Stimulated activated CD8-positive, alpha-beta memory T cell treated with anti-CD3 and anti-CD28 coated beads, Interleukin-12 subunit alpha, Interleukin-12 subunit beta, amount 100 ng/mL, for 1 hour (primary cell): ENCODE measurements at regions not wholly inside any gene's neighbourhood (a gene's known extent, or its start where the extent isn't known, plus 50 kb on each side); places are given as distances from the start of the nearest gene placed in this dataset.
"Not testable (repeated sequence)": the region's sequence is repeated elsewhere in the genome, so short reads cannot be mapped to it uniquely, and the experiment has no call there.

ENCODE experiments used
- DNase-seq: peaks from one replicate; pipeline ENCODE4 v3.0.0-alpha.2; 2020; ENCODE audit warnings: low read depth

DNA sequence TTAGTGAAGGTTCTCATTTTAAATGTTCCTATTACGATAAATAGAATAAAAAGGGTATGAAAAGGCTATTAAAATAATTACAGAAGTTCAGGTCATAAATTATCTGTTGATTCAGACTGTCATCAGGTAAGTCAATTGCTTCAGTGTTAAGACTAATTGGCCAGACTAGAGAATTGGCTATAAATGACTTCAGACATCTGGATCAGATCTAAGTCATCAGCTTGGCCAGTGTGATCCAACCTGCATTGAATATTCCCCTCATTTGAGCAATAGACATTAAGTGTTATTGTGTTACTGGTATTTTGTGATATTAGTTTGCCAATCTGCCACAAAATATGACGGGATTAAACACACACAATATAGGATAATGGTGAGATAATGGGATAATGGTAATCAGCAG is 377.6 kb upstream of the CITED2 start:
- DNase-seq = no peak

DNA sequence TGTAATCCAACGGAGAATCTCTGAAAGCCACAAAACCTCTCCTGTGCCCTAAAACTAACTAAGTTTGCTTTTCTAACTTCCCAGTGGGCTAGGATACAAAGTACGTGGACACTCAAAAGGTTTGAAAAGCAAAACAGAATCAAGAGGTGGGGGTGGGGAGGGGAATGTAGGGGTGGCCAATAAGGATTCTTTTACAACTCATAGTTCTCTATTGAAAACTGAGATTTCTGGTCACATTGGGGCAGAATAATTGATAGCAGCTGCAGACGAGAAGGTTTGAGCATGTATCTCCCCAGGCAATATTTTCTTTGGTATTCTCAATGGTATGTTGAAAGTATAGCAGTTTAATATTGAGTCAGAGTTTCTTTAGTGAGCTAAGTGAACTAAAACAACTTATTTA is 376.7 kb upstream of the CITED2 start:
- DNase-seq = no peak

DNA sequence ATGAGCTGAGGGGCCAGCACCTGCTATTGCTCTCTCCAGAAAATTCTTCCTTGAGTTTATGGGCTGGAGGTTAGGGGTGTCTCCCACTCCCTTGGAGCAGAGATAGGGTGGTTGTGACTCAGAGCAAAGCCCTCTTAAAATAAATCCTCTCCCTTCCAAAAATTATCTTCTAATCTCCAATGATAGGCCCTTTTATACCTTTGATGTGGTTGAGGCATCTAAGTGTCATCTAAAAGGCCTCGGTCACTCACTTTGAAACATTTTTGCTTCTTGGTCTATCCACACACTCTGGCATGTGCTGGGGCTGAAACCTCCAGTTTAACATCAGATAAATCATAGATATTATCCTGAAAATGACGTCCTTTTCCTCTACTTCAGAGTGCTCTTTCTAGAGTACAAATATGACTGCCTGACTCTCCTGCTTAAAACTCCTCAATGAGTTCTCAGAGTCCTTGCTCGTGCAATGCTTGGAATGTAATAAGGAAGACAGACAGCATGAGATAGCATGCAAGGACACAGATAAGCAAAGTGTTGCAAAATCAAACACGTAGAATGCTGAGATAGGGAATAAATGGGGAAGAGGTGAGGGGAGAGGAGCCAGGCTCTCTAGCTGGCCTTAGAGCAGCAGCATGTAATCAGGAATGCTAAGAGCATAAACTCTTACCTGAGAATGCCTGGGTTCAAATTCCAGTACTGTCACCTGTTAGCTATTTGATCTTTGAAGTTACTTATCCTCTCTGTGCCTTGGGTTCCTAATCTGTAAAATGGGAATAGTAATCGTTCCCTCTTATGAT is 374.1 kb upstream of the CITED2 start:
- DNase-seq = no peak

DNA sequence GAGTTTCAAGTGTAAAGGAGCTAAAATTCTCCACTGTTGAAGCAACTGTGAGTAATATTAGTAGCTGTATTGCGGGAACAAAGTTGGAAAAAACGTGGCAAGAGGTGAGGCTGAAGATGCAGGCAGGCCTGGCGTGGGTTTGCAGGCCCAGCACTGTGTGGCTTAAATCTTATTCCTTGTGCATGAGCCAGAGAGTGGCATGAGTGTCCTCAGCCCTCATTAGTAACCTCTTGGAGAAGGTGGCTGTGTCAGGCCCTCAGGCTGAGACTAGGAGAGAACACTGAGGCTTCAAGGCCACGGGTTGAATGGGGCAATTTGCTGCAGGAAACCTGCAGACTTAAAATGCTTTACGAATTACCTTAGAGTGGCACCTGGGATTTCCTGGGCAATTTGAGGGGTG is 372.7 kb upstream of the CITED2 start:
- no peak for DNase-seq

DNA sequence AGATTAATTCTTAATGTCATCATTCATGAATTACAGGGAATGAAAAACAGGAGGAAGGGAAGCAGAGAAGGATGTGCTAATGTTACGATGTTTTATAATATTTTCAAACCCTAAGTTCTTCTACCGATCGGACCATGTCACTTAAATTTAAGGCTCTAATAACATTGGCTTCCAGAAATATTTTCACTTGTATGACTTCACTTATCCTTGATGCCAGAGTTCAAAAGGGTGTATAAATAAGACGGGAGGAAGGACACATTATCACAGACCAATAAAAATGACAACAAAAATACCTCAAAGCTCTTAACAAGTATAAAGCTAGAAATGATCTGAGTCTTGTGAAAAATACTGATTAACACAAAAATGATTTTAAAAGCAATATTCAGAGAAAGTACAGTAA is 370.4 kb upstream of the CITED2 start:
- no peak for DNase-seq

DNA sequence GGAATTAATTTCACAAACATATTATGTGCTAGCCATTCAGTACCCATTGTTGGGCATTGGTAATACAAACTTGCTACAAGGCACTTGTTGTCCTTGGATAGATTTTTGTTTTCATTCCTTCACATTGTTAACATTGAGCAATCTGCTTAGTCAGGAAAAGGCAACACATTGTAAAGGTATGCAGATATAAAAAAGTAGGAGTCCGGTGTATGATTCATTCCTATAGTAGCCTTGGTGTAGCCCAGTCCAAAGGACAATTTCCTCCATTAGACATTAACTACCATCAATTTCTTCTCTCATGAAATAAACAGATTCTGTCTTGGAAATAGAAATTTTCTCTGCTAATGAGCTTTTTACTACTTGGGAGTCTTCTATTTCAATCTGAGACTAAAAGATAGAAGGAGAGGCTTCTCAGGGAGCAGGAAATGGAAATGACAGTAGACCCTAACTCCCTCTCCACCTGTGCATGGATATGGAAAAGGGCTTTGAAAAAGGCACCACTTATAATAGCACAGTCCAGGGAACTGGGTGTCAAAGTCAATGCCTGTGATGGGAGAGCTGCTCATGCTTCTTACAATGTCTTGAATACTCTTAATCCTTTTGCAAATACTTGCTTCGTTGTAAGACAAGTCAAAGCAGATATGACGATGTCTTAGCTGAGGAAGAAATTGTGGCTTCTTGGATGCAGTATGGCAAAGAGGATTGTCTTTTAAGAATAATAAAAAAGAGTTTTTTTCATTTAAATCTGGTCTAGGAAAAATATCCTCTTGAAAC is 369.4 kb upstream of the CITED2 start:
- no peak for DNase-seq

DNA sequence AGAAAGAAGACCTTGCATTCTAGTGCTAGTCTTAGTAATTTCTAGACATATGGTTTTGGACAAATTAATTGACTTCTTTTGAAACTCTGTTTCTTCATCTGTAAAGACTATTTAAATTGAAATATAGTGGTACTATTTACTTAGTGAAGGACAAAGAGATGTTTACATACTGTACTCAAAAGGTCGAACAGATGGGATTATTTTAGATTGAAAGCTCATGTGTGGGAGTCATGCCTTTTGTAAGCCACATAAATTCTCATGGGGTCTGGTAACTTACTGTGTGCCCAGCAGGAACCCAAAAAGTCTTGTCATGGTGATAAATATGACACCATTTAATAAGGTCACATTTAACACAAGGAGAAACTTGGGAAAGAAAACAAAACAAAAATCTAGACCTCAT is 368.2 kb upstream of the CITED2 start:
- DNase-seq = no peak

DNA sequence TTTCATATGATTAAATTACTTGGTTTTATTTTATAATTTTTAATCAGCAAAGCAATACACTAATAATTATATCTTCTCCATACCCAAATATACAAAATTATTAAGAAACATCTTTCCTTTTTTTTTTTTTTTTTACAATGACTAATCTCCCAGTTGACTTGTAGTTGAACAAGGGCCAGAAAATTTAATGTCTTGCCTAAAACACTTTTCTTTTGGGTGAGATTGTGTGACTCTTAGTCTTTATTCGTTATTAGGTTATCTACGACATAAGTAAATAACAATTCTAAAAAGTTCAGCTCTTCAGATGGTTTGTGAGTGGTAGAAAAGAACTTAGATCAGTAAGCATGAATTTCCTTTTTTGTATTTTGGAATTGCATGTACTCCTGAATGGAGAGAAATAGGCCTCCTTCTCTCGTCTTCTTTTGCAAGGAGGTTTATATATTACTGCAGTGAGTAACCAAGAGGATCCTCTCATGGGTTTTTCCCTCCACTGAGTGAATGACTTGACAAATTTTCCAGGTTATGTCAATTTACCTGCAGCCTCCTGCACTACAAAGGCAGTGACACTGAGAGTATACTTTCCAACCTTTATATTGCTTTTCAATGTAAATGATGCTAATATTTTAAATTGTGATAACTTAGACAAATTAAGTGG is 364.5 kb upstream of the CITED2 start:
- no peak for DNase-seq

DNA sequence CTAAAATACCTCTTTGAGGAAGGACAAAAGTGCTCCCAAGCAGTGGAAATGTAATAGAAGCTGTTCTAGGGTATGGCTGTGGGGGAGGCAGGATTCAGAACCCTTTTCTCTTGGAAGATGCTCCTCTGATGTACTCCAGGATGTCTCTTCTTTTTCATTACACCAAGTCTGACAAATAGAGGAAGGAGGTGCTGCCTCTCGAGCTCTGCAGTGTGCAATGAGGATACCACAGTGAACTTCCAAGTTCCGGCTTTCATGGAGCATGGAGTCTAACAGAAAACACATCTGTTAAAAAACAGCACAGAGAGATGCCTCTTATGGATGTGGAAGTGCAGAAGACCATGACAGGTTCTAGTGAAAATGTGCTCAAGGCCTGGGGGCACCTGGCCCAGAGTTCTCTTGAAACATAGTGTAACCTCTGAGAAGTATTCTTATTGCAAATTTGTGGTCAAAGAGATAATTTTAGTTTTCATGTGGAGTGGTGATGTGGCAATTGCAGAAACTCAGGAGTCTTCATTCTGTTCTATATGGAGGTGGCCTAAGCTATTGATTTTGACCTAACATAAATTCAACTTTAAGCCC is 362.0 kb upstream of the CITED2 start:
- no peak for DNase-seq

DNA sequence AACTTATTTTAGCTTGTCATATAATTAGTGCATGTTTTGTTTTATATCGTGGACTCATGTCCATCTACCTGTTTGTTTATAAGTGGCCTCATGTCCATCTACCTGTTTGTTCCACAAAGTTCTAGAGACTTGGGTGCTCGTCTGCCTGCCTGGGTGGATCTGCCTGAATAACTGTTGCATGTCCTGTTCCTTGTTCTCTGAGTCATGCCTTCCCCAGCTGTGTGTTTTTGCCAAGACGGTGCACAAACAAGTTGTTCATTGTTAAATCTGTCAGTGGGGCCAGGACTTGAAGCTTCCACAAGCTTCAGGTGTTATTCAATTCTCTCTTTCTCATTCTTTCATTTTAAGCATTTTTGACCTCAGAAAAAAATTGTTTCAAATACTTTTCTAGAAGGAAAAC is 358.0 kb upstream of the CITED2 start:
- no peak for DNase-seq

DNA sequence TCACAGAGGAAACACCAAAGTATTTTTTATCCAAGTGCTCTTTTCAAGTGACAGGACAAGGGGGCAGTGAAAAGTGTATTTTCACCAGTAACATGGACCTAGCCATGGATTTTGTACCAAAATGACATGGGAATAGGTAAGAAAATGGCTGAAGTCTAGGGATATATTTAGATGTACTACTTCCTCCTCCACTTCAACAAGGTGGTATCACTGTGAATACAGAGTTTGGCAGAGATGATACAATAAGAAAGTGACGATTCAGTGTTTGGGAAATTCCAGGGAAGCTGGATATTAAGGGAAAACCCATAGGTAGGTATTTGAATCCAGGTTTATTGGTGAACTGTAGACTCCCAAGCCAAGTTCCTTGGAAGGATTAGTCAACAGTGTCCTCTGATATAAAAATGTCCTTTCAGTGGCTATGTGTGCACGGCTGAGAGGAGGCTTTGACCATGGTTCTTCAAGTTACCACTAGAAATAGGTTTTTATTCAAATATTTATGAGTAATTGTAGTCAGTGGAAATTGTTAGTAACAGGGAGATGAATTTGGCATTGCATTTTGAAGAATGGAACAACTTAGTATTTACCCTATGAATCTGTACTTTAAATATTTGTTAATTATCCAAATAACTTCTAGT is 356.0 kb upstream of the CITED2 start:
- DNase-seq = no peak

DNA sequence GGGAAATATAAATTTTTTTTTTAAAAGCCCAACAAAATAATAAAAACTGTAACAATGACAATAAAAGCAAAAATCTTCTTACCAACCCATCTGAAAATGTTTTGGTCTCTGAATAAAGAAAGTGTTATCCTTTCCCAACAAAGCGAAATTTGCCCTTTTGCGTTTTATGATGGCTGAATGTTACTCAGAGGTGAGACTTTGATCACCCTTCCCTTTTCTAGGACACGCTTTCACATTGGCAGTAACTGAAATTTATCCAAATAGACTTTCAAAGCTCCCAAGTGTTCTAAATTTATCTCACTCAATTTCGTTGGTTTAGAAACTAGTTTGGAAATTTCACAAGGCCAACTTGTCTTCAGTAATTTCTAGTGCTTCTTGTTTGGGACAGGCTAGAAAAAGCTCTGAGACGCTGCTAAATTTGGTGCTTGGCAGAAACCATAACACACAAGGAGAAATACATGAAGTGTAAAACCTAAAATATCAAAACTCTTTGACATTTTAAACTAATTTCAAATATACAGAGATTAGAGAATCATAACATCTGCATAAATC is 354.5 kb upstream of the CITED2 start:
- DNase-seq = no peak

DNA sequence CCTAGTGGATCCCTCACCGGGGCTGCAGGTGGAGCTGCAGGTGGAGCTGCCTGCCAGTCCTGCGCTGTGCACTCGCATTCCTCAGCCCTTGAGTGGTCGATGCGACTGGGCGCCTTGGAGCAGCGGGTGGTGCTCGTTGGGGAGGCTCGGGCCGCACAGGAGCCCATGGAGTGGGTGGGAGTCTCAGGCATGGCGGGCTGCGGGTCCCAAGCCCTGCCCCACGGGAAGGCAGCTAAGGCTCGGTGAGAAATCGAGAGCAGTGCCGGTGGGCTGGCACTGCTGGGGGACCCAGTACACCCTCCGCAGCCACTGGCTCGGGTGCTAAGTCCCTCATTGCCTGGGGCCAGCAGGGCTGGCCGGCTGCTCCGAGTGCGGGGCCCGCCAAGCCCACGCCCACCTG is 351.8 kb upstream of the CITED2 start:
- DNase-seq = not testable (repeated sequence)

DNA sequence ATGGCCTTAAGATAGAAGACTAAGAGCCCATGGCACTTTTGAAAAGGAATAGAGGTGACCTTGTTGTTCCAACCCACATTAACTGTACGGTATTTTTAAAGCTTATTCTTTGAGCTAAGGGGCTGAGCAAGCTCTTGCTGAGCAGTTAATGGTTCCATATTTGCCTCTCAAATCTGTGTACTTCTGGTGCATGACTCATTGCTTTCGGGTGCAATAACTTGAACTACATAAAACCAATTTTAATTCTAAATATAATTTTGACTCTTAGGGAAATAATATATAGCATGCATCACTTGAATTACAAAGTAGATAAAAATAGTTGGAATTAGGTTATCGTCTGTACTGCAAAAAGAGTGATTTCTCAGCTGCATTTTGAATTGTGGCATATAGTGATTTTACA is 348.1 kb upstream of the CITED2 start:
- no peak for DNase-seq

DNA sequence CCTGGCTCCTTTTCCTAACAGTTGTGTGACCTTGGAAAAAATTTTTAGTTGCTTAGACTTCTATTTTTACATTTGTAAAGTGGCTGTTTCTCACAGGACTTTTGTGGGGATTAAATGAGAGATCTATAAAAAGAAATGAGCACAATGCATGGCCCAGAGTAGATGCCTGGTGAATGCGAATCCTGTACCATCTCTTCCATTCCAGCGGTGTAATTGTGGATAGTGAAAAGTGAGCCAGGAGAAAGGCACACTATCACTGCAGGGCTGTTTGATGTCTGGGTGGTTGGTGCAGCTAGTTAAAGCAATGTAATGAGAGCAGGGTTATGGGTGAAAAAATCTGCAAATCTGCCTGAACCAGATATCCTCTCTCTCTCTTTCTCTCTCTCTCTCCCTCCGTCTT is 347.5 kb upstream of the CITED2 start:
- DNase-seq = no peak

DNA sequence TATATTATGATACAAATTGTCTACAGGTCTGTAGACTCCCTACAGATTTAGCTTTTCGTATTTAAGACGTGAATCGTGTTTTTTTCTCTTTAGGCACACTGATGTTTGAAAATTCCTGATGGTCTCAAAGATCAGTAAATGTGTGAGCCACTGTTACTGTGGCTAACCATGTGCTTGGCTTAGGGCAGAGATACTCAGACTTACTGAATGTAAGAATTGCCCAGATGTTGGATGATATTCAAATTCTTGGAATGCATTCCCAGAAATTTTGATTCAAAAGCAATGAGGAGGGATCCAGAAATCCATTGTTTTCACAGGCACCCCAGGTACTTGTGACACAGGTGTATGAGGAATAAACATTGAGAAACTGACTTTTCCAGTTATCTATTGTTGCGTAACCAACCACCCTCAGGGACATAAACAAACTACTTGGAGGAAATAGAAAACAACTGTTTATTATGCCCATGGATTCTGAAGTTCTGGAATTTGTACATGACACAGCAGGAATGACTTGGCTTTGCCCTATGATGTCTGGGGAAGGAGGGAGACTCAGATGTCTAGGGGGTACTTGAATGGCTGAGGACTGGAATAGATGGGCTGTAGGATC is 339.6 kb upstream of the CITED2 start:
- no peak for DNase-seq

DNA sequence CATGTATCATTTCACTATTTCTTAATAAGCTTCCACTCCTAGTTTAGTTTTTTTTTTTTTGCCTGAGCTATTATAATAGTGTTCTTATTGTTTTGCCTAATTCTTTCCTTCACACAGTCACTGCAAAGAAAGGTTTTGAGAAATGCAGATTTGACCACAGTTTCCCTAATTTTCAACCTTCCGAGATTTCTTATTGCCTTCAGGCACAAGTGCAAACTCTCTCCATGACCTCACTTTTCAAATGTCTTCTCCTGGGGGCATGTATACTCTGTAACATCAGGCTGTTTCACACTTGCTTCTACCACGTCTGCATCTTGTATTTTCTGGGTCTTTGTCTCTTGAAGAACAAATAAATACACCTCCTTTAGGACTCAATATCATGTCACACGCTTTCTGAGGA is 339.0 kb upstream of the CITED2 start:
- DNase-seq = no peak

DNA sequence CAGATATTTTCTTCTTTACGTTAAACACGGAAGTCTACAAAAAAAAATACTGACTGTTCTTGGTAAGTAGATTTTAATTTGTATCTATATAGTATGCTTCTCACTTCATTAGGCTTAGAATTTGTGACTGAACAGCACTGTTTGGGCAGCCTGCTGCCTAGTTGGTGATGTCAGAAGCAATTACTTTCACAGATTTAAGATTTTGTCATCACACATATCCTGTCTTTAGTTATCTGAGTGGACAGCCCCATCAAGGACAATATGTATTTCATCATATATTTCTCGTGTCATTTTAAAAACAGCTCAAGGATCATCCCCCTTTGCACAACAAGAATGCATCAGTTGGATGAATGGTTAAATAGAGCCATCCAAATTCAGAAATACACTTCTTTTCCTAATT is 338.4 kb upstream of the CITED2 start:
- no peak for DNase-seq

DNA sequence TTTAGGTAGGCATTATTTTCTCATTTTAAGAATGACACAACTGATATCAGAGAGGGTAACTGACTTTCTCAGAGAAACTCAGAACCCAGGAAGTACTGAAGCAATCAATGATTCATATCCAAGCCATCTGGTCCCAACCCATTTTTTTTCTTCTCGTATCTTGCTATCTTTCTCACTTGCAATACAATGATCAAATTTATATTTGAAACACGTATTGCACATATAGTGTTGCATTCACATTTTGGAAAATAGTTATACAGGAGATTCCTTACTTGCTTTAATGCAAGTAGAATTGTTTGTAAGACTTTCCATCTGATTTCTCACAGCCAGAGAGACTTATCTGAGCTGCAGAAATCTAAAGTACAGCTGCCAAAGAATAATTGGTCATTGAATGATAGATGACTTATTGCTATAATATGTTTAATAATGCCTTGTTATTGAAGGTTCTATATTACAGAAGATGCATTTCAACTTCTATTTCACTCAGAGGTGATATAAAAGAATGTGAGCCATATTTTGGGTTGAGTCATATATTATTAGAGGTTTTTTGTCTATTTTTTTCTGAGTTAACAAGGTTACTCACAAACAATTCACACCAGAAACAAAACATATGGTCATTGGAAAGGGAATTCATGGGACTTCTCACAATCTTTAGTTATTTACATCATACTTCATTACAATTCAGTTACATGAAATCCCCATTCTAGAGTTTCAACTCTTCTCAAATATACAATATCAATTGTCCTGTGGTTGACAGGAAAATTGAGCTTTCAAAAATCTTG is 337.5 kb upstream of the CITED2 start:
- DNase-seq = no peak

DNA sequence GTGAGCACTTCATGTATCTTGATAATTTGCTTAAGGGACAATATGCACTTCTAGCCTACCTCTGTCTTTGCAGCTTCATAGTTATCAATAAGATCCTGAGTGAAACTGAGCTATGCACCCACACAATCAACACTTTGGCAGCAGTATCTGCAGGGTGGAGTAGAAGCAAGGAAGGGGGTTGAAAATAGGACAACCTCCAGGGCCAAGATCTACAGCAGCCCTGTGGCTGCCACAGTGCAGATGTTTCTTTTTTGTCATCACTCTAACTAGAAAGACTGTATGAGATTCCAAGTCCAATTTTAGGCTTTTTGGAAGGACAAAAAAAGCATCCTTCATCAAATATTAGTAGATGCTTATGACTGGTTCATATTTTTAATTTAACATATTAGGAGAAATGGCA is 336.1 kb upstream of the CITED2 start:
- DNase-seq = no peak
